Loucy (cell line): ENCODE measurements at regions not wholly inside any gene's neighbourhood (a gene's known extent, or its start where the extent isn't known, plus 50 kb on each side); places are given as distances from the start of the nearest gene placed in this dataset.

Source experiments
- EZH2phosphoT487 ChIP-seq: fragments of 200-600 bp; IDR thresholded peaks from 2 replicates; pipeline ENCODE4 v1.6.1; 2018; ENCODE audit warnings: antibody characterized with exemption, mild to moderate bottlenecking, moderate library complexity, borderline replicate concordance
- TF ChIP-seq, protein P1 (sequence below): fragments of 200-600 bp; sonication (generic); conservative IDR thresholded peaks from 2 replicates; pipeline ENCODE4 v1.5.1; 2014; ENCODE audit warnings: mild to moderate bottlenecking, antibody characterized with exemption, low read length

DNA sequence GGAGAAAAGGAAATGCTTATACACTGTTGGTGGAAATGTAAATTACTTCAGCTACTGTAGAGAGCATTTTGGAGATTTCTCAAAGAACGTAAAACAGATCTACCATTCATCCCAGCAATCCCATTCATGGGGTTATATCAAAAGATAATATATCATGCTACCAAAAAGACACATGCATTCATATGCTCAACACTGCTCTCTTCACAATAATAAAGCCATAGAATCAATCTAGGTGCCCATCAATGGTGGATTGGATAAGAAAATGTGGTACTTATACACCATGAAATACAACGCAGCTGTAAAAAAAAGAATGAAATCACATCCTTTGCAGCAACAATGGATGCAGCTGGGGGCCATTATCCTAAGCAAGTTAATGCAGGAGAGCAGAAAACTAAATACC lies 1487.7 kb upstream of the SEL1L start:
- TF ChIP-seq, protein P1, sequence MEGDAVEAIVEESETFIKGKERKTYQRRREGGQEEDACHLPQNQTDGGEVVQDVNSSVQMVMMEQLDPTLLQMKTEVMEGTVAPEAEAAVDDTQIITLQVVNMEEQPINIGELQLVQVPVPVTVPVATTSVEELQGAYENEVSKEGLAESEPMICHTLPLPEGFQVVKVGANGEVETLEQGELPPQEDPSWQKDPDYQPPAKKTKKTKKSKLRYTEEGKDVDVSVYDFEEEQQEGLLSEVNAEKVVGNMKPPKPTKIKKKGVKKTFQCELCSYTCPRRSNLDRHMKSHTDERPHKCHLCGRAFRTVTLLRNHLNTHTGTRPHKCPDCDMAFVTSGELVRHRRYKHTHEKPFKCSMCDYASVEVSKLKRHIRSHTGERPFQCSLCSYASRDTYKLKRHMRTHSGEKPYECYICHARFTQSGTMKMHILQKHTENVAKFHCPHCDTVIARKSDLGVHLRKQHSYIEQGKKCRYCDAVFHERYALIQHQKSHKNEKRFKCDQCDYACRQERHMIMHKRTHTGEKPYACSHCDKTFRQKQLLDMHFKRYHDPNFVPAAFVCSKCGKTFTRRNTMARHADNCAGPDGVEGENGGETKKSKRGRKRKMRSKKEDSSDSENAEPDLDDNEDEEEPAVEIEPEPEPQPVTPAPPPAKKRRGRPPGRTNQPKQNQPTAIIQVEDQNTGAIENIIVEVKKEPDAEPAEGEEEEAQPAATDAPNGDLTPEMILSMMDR: no peak
- TF ChIP-seq EZH2phosphoT487: no peak
